NOMO-1 treated with DMSO at 0.1 percent for 48 hours (cell line): ENCODE measurements at regions not wholly inside any gene's neighbourhood (a gene's known extent, or its start where the extent isn't known, plus 50 kb on each side); places are given as distances from the start of the nearest gene placed in this dataset.

Source experiments
- DNase-seq: peaks from one replicate; lab custom pipeline; 2025; ENCODE audit not compliant: unreplicated experiment; lab: John Stamatoyannopoulos, UW

DNA sequence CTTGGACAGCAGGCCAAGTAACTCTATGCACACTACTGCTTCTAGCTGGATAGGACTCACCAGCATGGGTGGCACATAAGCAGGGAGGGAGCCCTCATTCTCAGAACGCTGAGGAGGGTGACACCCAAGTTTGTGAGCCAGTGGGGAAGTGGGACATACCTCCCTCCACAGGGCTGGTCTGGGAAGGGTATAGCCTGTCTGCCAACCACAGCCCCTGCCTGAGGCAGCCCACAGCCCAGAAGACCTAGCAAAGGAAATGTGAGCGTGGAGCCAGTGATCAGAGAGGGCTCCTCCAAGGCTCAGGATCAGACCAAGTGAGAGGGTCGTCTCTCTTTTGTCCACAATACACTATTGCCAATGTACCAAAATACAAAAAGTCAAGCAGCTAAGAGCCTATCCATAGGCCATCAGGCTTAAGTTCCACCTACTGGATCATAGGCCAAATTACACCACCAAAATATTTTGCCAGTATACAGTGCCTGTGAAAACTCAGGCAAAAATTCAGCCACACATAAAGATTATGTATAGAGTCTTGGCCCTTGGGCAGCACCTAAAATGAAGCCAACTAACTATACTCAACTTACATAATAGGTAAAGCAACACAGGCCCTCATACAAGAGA lies 1203.1 kb downstream of the PCDH18 start:
- no peak for DNase-seq

GRCh38 chr4:136328131-136328530 lies 1204.2 kb downstream of the PCDH18 start:
- no peak for DNase-seq

DNA sequence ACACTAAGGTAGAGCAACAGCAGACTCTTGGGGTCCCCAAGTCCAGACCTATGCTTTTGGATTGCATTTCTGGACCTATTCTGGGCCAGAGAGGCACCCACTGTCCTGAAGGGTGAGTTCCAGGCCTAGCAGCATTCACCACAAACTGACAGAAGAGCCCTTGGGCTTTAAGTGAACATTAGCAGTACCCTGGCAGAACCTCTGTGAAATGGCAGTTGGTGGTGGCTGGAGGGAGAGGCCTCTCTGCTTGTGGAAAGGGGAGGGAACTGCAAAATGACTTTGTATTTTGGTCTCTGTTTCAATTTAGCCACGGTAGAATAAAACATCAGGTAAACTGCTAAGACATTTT lies 1211.9 kb downstream of the PCDH18 start:
- no peak for DNase-seq

DNA sequence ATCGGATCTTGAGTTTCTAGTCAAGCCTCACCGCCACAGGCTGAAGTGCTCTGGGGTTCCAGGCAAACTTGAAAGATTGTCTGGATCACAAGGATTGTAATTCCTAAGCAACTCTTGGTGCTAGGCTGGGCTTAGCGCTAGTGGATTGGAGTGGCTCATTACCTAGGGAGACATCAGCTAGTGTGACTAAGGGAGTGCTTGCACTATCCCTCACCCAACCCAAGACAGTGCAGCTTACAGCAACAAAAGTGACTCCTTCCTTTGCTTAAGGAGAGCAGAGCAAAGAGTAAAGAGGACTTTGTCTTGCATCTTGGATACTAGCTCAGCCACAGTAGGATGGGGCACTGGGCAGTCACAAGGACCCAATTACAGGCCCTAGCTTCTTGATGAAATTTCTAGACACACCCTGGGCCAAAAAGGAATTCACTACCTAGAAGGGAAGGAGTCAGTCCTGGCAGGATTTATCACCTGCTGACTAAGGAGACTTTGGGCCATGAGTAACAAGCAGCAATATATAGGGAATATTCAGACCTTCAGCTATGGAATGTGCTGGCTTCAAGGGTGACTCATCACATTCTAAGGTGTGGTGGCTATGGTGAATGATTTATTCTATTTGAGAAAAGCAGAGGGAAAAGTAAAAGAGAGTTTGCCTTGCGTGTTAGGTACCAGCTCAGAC lies 1212.4 kb downstream of the PCDH18 start:
- no peak for DNase-seq

- DNase-seq: no peak
Observed at GRCh38 chr4:136316961-136317360, 1215.3 kb downstream of the PCDH18 start.

DNA sequence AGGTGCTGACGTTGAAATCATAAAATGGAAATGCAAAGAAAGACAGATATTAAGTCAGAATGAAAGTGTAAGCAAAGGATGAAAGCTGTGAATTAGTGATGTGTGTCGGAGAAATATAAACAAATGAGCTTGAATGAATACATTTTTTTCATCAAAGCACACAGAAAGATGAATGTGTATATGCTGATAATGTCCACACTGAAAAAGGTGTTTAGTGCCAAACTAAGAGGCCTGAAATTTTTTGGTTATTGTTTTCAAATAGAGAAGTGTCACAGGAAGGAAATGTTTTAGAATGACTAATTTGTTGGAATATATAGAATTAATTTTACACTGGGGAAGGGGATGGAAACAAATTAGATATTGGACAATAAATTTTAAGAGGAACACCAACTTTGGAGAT lies 1217.6 kb downstream of the PCDH18 start:
- no peak for DNase-seq

DNA sequence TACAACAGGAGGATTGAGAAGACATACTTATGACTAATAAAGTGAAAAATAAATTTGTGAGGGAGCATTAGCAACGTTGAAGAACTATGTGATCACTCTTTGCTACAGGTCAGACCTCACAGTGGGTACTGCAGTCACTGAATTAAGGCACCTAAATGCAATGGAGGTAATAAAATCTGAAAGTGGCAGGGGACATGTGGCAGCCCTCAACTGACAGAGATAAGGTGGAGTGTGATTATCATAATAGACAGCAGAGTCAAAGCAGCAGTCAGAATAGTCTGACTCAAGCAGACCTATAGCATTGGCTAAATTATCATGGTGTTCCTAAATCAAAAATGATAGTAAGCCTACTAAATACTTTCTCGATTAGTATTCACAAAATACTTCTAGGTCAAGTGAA lies 1220.5 kb downstream of the PCDH18 start:
- DNase-seq: no peak

- DNase-seq: no peak
Observed at GRCh38 chr4:136307765-136308164, 1224.5 kb downstream of the PCDH18 start.

- no peak for DNase-seq
Observed at GRCh38 chr4:136306361-136306760, 1225.9 kb downstream of the PCDH18 start.

DNA sequence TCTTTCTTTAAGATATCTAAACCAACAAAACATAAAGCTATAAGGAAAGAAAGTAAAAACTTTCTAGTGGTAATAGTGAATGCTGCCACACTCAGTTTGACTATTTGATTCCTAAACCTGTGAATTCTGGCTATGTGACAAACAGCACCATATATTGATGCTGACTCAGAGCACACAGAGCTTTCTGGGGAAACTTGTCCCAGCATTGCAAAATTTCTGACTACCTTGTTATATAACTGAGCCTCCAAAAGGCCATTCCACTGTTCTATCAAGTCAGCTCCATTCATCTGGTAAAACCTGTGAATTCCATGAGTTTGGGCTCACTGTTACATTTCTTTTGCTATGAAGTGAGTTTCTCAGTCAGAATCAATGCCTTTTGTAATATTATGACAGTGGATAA lies 1229.7 kb downstream of the PCDH18 start:
- no peak for DNase-seq

DNA sequence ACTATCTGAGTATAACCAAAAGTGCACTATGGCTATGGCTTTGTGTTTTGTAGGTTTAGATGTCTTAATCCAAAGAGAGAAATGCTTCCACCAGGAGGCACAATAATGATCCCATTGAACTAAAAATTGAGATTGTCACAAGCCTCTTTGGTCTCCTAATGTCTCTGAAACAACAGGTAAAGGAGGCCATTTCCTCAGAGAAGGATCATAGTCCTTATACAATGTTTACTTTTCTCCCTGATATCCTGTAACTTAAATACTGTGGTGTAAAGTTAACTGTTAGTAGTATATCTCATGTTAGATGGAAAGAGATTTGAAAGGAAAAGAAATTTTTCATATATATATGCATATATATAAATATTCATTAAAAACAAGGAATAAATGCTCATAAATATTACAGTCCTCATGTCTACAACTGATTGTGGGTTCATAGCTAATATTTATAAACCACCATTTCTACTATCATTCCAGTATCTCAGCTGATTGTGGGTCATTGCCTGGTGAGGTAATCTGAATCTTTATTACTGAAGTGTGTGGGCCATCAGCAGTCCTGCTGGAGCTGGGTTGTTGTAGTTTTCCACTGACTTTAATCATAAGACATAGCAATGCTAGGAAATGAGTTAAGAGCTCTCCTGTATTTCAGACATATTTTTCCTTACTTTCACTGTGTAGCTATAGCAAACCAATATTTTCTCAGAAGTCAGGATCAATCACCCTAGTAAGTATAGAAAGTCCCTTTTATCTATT lies 1230.4 kb downstream of the PCDH18 start:
- no peak for DNase-seq

DNA sequence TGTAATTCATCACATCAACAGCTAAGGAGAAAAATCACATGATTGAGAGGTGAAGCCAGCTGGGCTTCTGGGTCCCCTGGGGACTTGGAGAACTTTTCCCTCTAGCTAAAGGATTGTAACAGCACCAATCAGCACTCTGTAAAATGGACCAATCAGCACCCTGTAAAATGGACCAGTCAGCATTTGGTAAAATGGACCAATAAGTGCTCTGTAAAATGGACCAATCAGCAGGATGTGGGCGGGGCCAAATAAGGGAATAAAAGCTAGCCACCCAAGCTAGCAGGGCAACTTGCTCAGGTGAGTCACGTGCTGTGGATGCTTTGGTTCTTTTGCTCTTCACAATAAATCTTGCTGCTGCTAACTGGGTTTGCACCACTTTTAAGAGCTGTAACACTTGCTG lies 1248.3 kb downstream of the PCDH18 start:
- no peak for DNase-seq

GRCh38 chr4:136281889-136282288 lies 1250.4 kb downstream of the PCDH18 start:
- DNase-seq: no peak

GRCh38 chr4:136281307-136281706 lies 1251.0 kb downstream of the PCDH18 start:
- DNase-seq: no peak

- DNase-seq: no peak
Observed at GRCh38 chr4:136277741-136278140, 1254.6 kb downstream of the PCDH18 start.

DNA sequence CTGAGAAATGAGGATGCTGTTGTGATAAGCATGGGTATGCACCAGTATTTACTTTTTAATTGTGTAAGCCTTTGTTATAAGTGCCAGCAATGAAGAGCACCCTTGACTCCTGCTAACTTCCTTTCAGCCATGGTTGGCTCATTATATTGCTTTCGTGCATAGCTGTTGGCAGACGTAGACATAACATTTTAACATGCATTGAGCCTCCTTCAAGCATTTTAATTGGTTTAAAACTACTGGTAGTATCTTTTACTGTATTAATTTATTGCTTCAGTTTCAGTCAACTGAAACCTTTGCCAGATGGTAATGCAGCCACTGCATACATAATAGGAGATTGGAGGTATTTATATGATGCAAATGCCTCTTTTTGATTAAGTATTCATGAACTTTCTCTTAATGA lies 1285.4 kb downstream of the PCDH18 start:
- no peak for DNase-seq

- no peak for DNase-seq
Observed at GRCh38 chr4:136241221-136241986, 1290.9 kb downstream of the PCDH18 start.

DNA sequence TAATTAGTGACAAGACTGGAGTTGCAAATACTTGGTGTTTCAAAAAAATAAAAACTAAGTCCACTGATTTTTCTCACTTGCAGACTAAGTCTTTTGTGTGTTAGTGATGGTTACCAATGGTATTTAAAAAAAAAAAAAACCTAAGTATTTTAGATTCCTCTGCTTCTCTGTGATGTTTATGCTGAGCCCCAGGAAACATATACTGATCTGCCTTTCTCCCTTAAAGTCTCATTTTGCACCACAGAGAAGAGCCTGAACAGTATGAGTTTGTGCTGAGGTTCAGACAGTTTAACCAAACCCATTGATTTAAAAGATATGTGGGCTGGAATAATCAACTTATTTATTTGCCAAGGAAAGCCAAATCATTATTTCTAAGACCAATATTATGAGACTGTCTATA lies 1305.0 kb downstream of the PCDH18 start:
- no peak for DNase-seq

DNA sequence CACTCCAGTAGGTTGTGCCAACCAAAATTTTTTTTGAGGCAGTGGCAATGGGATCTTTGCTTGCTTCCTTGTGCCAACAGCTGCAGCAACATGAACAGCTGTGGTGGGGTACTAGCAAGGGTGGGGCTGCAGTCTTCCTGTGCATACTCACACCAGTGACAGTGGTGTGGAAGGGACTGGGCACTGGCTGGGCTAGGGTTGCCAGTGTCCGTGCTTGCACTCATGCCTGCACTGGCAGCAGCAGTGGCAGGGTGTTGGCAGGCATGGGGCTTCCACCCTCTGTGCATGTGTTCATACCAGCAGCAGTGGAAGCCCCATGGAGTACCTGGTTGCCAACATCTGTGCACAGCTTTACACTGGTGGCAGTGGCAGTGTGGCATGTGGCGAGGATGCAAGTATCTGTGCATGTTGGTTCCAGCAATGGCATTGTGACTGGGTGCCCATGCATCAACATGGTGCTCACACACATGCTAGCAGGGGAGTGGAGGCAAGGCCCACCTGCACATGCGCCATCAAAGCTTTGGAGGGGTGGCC lies 1312.6 kb downstream of the PCDH18 start:
- no peak for DNase-seq

DNA sequence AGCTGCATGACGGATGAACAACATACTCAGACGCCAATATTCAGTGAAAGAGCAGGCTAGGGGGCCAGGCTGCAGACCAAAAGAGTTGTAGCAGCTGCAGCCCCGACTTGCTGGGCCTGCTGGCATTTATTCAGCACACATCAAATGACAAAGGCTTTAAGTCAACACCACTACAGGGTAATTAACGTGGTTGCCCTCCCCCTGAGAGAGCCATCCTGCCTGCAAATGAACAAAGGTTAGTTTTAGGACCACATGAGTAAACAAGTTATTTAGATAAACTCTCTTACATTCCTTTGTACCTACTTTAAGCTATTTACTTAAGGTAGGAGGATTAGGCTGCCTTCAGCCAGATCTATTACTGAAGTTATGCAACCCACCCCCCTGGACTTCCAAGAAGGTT lies 1329.1 kb downstream of the PCDH18 start:
- no peak for DNase-seq

DNA sequence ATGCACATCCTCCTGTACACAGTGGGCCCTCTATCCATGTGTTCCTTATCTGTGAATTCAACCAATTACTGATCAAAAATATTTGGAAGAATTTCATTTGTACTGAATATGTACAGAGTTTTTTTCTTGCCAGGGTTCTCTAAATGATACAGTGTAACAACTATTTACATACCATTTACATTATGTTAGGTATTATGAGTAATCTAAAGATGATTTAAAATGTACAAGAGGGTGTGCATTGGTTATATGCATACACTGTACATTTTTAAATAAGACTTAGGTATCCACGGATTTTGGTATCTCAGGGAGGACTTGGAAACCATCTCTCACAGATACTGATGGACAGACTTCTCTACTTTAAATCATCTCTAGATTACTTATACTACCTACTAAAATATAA lies 1333.9 kb downstream of the PCDH18 start:
- DNase-seq: no peak
